Testis (tissue), 2 donors: ENCODE measurements at regions not wholly inside any gene's neighbourhood (a gene's known extent, or its start where the extent isn't known, plus 50 kb on each side); places are given as distances from the start of the nearest gene placed in this dataset.

Experiments used
- CTCF ChIP-seq, 3 experiments: fragments of 450-650 bp in 2 of 3; fragments of 200-600 bp in 1 of 3; sonication (generic) in 1 of 3; IDR thresholded peaks; one replicate each; pipeline ENCODE4 v1.5.1; 2016 to 2019; ENCODE audit warnings: antibody characterized with exemption in 3 of 3, mild to moderate bottlenecking in 2 of 3, moderate library complexity in 1 of 3
- POLR2A ChIP-seq: fragments of 450-650 bp; IDR thresholded peaks from one replicate; pipeline ENCODE4 v1.6.1; 2017; ENCODE audit warnings: antibody characterized with exemption, mild to moderate bottlenecking, moderate library complexity

GRCh38 chr18:79621501-79621900 is 58.1 kb upstream of the CTDP1 start:
- no peak for TF ChIP-seq POLR2A
- TF ChIP-seq CTCF (IDR thresholded peaks at IDR 0.05): no peak
